HuH-7 (cell line): ENCODE measurements at regions not wholly inside any gene's neighbourhood (a gene's known extent, or its start where the extent isn't known, plus 50 kb on each side); places are given as distances from the start of the nearest gene placed in this dataset.
A peak's percentile ranks its signal among the peaks of the same experiment; 100 is the strongest.

ENCODE experiments used
- DNase-seq: peaks from one replicate; pipeline ENCODE4 v3.0.0; 2011; ENCODE audit warnings: low spot score

- DNase-seq, result no peak
Measured at GRCh38 chr10:30256084-30256483, 93.0 kb downstream of the MTPAP start.

GRCh38 chr10:30254926-30255325 lies 94.2 kb downstream of the MTPAP start:
- DNase-seq, result no peak

- DNase-seq, result no peak
Measured at GRCh38 chr10:30248728-30249127, 100.3 kb downstream of the MTPAP start.

GRCh38 chr10:30247704-30248103 lies 101.4 kb downstream of the MTPAP start:
- DNase-seq, result no peak

- no peak for DNase-seq
Measured at GRCh38 chr10:30241422-30242110, 107.5 kb downstream of the MTPAP start.

- DNase-seq, result no peak
Measured at GRCh38 chr10:30238836-30239235, 110.2 kb downstream of the MTPAP start.

GRCh38 chr10:30233186-30233959 lies 115.7 kb downstream of the MTPAP start:
- no peak for DNase-seq

GRCh38 chr10:30231709-30232108 lies 117.4 kb downstream of the MTPAP start:
- no peak for DNase-seq

GRCh38 chr10:30231071-30231652 lies 117.9 kb downstream of the MTPAP start:
- no peak for DNase-seq

GRCh38 chr10:30229536-30229935 lies 119.5 kb downstream of the MTPAP start:
- no peak for DNase-seq

GRCh38 chr10:30228417-30229036 lies 120.6 kb downstream of the MTPAP start:
- DNase-seq, result no peak

- DNase-seq, result no peak
Measured at GRCh38 chr10:30227481-30227880, 121.6 kb downstream of the MTPAP start.

GRCh38 chr10:30219971-30220751 lies 128.9 kb downstream of the MTPAP start:
- peak; percentile 43 for DNase-seq

GRCh38 chr10:30216821-30217220 lies 132.3 kb downstream of the MTPAP start:
- DNase-seq, result no peak

- DNase-seq, result no peak
Measured at GRCh38 chr10:30215623-30216022, 133.5 kb downstream of the MTPAP start.

- DNase-seq, result no peak
Measured at GRCh38 chr10:30215141-30215540, 133.9 kb downstream of the MTPAP start.

GRCh38 chr10:30210296-30210695 lies 138.8 kb downstream of the MTPAP start:
- DNase-seq, result no peak

GRCh38 chr10:30208330-30208729 lies 140.7 kb downstream of the MTPAP start:
- DNase-seq, result no peak

- no peak for DNase-seq
Measured at GRCh38 chr10:30207485-30208052, 141.5 kb downstream of the MTPAP start.

- DNase-seq, result no peak
Measured at GRCh38 chr10:30200017-30200415, 140.6 kb upstream of the JCAD start.

- DNase-seq, result no peak
Measured at GRCh38 chr10:30199376-30200016, 140.1 kb upstream of the JCAD start.
